ENCODE measurements at regions not wholly inside any gene's neighbourhood (a gene's known extent, or its start where the extent isn't known, plus 50 kb on each side); places are given as distances from the start of the nearest gene placed in this dataset.

GRCh38 chr16:35559911-35560636 is 2100.7 kb downstream of the TP53TG3F start:
- H3K4me3 Mint-ChIP-seq = no peak overlapping the region
- H3K27me3 Mint-ChIP-seq = no peaks in the 10 kb centered on the region
- no peak overlapping the region for H3K27ac Mint-ChIP-seq
- no peaks in the 10 kb centered on the region for H3K4me1 Mint-ChIP-seq
- peaks cover 2 to 6% (median 4%) of the 10 kb centered on the region in 3 donors for H3K9me3 Mint-ChIP-seq
- H3K36me3 Mint-ChIP-seq = no peaks in the 10 kb centered on the region

DNA sequence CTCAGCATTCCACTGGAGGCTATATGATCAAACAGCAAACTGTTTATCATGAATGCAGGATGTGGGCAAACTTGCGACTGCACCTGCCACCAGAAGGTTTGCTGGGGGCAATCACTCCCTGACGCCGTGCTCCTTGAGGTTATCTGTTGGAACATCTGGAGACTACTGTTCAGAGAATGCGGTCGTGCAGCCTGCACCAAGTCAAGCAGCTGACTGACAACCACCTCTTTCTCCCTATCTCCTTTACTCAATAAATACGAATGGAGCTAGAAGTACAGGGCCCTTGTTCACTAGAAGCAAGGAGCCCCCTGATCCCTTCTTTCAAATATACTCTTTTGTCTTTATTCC is 2101.2 kb downstream of the TP53TG3F start:
- Mint-ChIP-seq H3K27me3 (no peaks in the 10 kb centered on the region), H3K36me3 (no peaks in the 10 kb centered on the region), H3K4me1 (no peaks in the 10 kb centered on the region), H3K9me3 (peaks cover 0 to 7% (median 4%) of the 10 kb centered on the region in 3 donors), H3K27ac (no peak overlapping the region), H3K4me3 (no peak overlapping the region)

DNA sequence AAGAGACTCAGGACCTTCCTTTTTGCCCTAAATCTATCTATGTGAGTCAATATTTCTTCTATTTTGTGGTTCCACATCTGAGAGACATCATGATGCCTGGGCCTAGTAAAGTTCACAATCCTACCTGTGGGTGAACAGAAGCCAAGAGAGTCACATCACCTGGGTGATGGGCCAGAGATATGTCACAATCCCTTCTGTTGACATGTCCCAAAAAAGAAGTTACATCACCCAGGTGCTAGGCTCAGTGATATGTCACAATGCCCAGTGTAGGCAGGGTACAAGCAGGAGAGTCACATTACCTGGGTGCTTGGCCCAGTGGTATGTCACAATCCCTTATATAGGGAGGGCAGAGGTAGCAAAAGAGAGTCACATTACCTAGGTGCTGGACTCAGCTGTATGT is 2101.9 kb downstream of the TP53TG3F start:
- Mint-ChIP-seq H3K4me3 (no peak overlapping the region), H3K27ac (no peak overlapping the region), H3K27me3 (no peaks in the 10 kb centered on the region), H3K9me3 (peaks cover 0 to 10% (median 4%) of the 10 kb centered on the region in 3 donors), H3K4me1 (no peaks in the 10 kb centered on the region), H3K36me3 (peaks cover 1% of the 10 kb centered on the region)

GRCh38 chr16:35562471-35562870 is 2103.1 kb downstream of the TP53TG3F start:
- H3K4me3 Mint-ChIP-seq = no peak overlapping the region
- no peaks in the 10 kb centered on the region for H3K27me3 Mint-ChIP-seq
- H3K27ac Mint-ChIP-seq = no peak overlapping the region
- peaks cover 3 to 10% (median 4%) of the 10 kb centered on the region in 3 donors for H3K9me3 Mint-ChIP-seq
- peaks cover 1% of the 10 kb centered on the region for H3K36me3 Mint-ChIP-seq
- no peaks in the 10 kb centered on the region for H3K4me1 Mint-ChIP-seq

DNA sequence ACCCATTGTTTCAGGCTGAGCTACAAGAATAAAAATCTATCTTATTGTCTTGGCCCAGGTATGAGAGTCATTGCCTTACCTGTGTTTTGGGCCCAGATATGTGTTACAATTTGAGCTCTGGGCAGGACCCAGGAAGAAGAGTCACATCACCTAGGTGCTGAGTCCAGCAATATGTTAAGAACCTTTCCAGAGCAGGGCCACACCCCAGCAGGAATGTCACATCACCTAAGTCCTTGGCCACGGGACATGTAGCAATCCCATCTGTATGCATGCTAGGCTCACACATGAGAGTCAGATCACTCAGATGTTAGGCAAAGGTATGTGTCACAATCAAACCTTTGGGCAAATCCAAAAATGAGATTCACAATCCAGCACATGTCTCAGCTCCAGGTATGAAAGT is 2103.5 kb downstream of the TP53TG3F start:
- Mint-ChIP-seq H3K4me3 (no peak overlapping the region), H3K27me3 (no peaks in the 10 kb centered on the region), H3K27ac (no peak overlapping the region), H3K4me1 (no peaks in the 10 kb centered on the region), H3K9me3 (peaks cover 4 to 9% (median 6%) of the 10 kb centered on the region in 3 donors), H3K36me3 (peaks cover 1% of the 10 kb centered on the region)

DNA sequence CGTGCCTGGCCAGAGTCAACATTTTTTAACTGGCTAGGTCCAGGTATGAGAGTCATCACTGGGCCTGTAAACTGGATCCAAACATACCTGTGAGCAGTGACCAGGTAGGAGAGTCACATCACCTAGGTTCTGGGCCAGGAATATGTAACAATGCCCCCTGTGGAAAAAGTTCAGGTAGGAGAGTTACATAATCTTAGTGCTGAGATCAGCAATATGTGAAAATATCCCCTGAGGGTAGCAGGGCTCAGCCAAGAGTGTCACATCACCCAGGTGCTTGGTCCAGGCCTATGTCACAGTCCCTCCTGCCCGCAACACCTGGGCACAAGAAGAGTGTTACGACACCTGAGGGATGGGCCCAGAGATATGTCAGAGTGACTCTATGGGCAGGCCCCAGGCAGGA is 2104.7 kb downstream of the TP53TG3F start:
- peaks cover 1% of the 10 kb centered on the region for H3K36me3 Mint-ChIP-seq
- H3K9me3 Mint-ChIP-seq = peaks cover 4 to 12% (median 4%) of the 10 kb centered on the region in 3 donors
- no peak overlapping the region for H3K27ac Mint-ChIP-seq
- no peak overlapping the region for H3K4me3 Mint-ChIP-seq
- H3K27me3 Mint-ChIP-seq = no peaks in the 10 kb centered on the region
- no peaks in the 10 kb centered on the region for H3K4me1 Mint-ChIP-seq

- Mint-ChIP-seq H3K9me3 (peaks cover 4 to 14% (median 4%) of the 10 kb centered on the region in 3 donors), H3K36me3 (peaks cover 1% of the 10 kb centered on the region), H3K27ac (no peak overlapping the region), H3K27me3 (no peaks in the 10 kb centered on the region), H3K4me1 (no peaks in the 10 kb centered on the region), H3K4me3 (no peak overlapping the region)
These were observed 2105.5 kb downstream of the TP53TG3F start for GRCh38 chr16:35564889-35565288.

GRCh38 chr16:35565626-35566025 is 2106.2 kb downstream of the TP53TG3F start:
- Mint-ChIP-seq H3K4me1 (no peaks in the 10 kb centered on the region), H3K27me3 (no peaks in the 10 kb centered on the region), H3K27ac (no peak overlapping the region), H3K4me3 (no peak overlapping the region), H3K36me3 (peaks cover 1% of the 10 kb centered on the region), H3K9me3 (peaks cover 0 to 14% (median 4%) of the 10 kb centered on the region in 3 donors)

DNA sequence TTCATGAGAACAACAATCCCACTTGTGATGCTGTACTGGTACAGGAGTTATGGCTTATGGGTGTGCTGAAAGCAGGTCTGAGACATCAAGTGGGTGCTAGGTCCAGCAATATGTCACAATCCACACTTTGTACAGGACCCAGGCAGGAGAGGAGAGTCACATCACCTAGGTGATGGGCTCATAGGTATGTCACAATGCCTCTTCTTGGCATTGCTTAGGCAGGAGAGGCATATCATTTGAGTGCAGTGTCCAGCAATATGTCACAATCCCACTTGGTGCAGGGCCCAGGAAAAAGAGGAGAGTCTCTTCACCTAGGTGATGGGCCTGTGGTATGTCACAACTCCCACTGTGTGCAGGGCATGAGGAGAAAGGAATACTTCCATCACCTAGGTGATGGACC is 2110.0 kb downstream of the TP53TG3F start:
- Mint-ChIP-seq H3K4me1 (no peaks in the 10 kb centered on the region), H3K27me3 (no peaks in the 10 kb centered on the region), H3K4me3 (no peak overlapping the region), H3K36me3 (peaks cover 1% of the 10 kb centered on the region), H3K27ac (no peak overlapping the region), H3K9me3 (peaks cover 0 to 14% (median 8%) of the 10 kb centered on the region in 3 donors)

- H3K4me3 Mint-ChIP-seq = no peak overlapping the region
- no peaks in the 10 kb centered on the region for H3K4me1 Mint-ChIP-seq
- H3K36me3 Mint-ChIP-seq = no peaks in the 10 kb centered on the region
- peaks cover 1 to 14% (median 3%) of the 10 kb centered on the region in 3 donors for H3K9me3 Mint-ChIP-seq
- no peak overlapping the region for H3K27ac Mint-ChIP-seq
- no peaks in the 10 kb centered on the region for H3K27me3 Mint-ChIP-seq
These were observed 2111.5 kb downstream of the TP53TG3F start for GRCh38 chr16:35570946-35571345.

- H3K36me3 Mint-ChIP-seq = no peaks in the 10 kb centered on the region
- H3K27ac Mint-ChIP-seq = no peak overlapping the region
- H3K27me3 Mint-ChIP-seq = no peaks in the 10 kb centered on the region
- no peak overlapping the region for H3K4me3 Mint-ChIP-seq
- no peaks in the 10 kb centered on the region for H3K4me1 Mint-ChIP-seq
- peaks cover 1 to 16% (median 3%) of the 10 kb centered on the region in 3 donors for H3K9me3 Mint-ChIP-seq
These were observed 2112.8 kb downstream of the TP53TG3F start for GRCh38 chr16:35572186-35572585.

DNA sequence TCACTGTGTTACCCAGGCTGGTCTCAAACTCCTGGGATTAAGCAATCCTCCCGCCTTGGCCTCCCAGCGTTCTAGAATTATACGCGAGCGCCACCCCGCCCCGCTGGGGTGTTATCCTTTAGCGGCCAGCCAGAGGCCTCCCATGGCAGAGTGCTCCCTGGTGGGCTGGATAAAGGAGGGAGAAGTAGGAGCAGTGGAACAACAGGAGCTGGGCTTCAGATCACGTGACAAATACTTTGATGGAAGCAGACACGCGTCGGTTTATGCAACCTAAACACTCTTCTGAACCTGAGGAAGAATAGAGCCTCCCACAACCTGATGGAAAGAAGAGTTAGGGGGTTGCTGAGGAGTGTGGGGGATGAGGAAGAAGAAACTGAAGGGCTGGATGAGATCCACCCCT is 2114.0 kb downstream of the TP53TG3F start:
- H3K27me3 Mint-ChIP-seq = no peaks in the 10 kb centered on the region
- no peak overlapping the region for H3K4me3 Mint-ChIP-seq
- peaks cover 3 to 9% (median 3%) of the 10 kb centered on the region in 3 donors for H3K9me3 Mint-ChIP-seq
- H3K36me3 Mint-ChIP-seq = no peaks in the 10 kb centered on the region
- no peak overlapping the region for H3K27ac Mint-ChIP-seq
- no peaks in the 10 kb centered on the region for H3K4me1 Mint-ChIP-seq

GRCh38 chr16:35574011-35574410 is 2114.6 kb downstream of the TP53TG3F start:
- H3K4me3 Mint-ChIP-seq = no peak overlapping the region
- no peaks in the 10 kb centered on the region for H3K4me1 Mint-ChIP-seq
- no peaks in the 10 kb centered on the region for H3K36me3 Mint-ChIP-seq
- no peak overlapping the region for H3K27ac Mint-ChIP-seq
- H3K27me3 Mint-ChIP-seq = no peaks in the 10 kb centered on the region
- H3K9me3 Mint-ChIP-seq = peaks cover 3 to 12% (median 5%) of the 10 kb centered on the region in 3 donors

DNA sequence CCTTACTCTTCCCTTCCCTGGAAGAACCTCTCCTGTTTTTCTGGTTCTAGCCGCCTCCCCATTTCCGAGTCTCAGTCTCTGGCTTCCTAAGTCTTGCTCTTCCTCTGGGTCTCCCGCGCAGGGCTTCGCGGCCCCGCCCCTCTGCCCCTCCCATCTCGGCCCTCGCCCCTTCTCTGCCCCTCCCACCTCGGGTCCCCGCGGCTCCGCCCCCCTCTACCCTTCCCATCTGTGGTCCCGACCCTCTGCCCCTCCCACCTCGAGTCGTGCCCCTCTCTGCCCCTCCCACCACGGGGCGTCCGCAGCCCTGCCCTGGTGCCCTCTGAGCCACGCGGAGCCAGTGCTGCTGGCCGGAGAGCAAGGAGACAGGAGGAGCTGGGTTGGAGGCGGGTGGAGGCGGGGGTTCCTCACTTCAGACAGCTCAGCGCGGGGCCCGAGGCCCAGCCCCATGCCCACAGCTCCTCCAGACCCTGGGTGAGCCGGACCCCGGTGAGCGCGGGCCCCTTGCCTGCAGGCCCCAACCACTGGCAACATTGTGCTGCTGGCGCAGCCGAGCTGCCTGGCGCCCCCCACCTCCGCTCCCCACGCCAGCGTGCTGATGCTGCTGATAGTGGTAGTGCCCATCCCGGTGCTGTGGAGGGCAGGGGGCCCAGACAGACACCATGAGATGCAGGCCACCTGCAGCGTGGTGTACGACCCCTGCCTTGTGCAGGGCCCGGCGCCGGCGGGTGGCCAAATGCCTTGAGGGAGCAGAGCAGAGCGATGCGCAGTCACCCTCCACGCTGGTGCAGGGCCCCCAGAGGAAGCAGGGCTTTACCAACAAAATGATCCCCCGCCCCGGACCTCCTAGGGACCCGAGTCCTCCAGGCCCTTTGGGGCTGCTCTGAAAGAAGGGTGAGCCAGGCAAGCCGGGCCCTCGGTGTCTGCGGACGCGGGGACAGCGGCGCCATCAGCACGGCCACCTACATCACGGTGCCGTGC is 2115.3 kb downstream of the TP53TG3F start:
- H3K36me3 Mint-ChIP-seq = no peaks in the 10 kb centered on the region
- no peaks in the 10 kb centered on the region for H3K27me3 Mint-ChIP-seq
- H3K4me1 Mint-ChIP-seq = no peaks in the 10 kb centered on the region
- H3K4me3 Mint-ChIP-seq = no peak overlapping the region
- peaks cover 3 to 9% (median 5%) of the 10 kb centered on the region in 3 donors for H3K9me3 Mint-ChIP-seq
- no peak overlapping the region for H3K27ac Mint-ChIP-seq

- Mint-ChIP-seq H3K27me3 (no peaks in the 10 kb centered on the region), H3K9me3 (peaks cover 3 to 12% (median 7%) of the 10 kb centered on the region in 3 donors), H3K36me3 (no peaks in the 10 kb centered on the region), H3K27ac (no peak overlapping the region), H3K4me1 (no peaks in the 10 kb centered on the region), H3K4me3 (no peak overlapping the region)
These were observed 2116.0 kb downstream of the TP53TG3F start for GRCh38 chr16:35575432-35575821.

Data from IgD-negative memory B cell (primary cell).